ENCODE measurements at regions not wholly inside any gene's neighbourhood (a gene's known extent, or its start where the extent isn't known, plus 50 kb on each side); places are given as distances from the start of the nearest gene placed in this dataset.
A peak's percentile ranks its signal among the peaks of the same experiment; 100 is the strongest.
"Not testable (repeated sequence)": the region's sequence is repeated elsewhere in the genome, so short reads cannot be mapped to it uniquely, and the experiment has no call there.

GRCh38 chr6:27742833-27743573 is 169.2 kb downstream of the OR2B2 start:
- DNase-seq (no peak), ATAC-seq (no peak)

DNA sequence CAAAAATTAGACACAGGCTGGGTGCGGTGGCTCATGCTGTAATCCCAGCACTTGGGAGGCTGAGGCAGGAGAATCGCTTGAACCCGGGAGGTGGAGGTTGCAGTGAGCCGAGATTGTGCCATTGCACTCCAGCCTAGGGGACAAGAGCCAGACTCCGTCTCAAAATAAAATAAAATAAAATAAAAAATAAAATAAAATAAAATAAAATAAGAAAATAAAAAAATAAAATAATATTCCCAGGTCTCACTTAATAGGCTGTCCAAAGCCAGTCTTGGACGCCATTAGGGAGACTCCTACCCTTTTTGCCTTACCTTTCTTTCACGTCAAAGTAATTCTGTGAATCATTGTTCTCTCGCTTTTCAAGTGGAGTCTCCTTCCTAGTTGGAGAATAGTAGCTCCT is 172.3 kb downstream of the OR2B2 start:
- not testable (repeated sequence) for DNase-seq, ATAC-seq

- ATAC-seq (no peak), DNase-seq (no peak)
Measured at GRCh38 chr6:27736686-27737085, 175.5 kb downstream of the OR2B2 start.

- no peak for ATAC-seq
Measured at GRCh38 chr6:27728442-27728841, 183.8 kb downstream of the OR2B2 start.

DNA sequence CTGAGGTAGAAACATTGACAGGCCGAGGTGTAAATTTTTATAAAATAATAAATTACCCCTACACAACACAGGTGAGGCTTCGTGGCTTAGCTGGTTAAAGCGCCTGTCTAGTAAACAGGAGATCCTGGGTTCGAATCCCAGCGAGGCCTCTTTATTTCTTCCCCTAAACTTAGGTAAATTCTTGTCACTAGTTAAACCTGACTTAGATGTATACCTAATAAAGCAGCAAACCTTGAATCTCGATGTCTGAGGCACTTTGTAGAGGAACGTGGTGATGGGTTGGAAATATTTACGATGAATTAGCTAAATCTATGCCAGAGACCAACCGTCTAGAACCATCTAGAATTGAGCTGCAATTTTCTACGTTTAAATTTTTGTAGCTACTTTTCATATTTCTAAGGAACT is 185.6 kb downstream of the OR2B2 start:
- peak; percentile 69 for ATAC-seq

More at GRCh38 chr6:27728442-27728841, 183.8 kb downstream of the OR2B2 start:
- DNase-seq = no peak

GRCh38 chr6:27720607-27721580 is 191.3 kb downstream of the OR2B2 start:
- DNase-seq (peak; percentile 45), ATAC-seq (no peak)

More for the DNA sequence above, 185.6 kb downstream of the OR2B2 start:
- peak; percentile 33 for DNase-seq

GRCh38 chr6:27719039-27719438 is 193.2 kb downstream of the OR2B2 start:
- ATAC-seq = peak; percentile 61
- peak; percentile 13 for DNase-seq

- DNase-seq (no peak), ATAC-seq (no peak)
Measured at GRCh38 chr6:27706431-27706830, 205.8 kb downstream of the OR2B2 start.

- ATAC-seq (no peak), DNase-seq (no peak)
Measured at GRCh38 chr6:27700337-27700736, 211.9 kb downstream of the OR2B2 start.

GRCh38 chr6:27694547-27694874 is 217.7 kb downstream of the OR2B2 start:
- DNase-seq (no peak), ATAC-seq (no peak)

DNA sequence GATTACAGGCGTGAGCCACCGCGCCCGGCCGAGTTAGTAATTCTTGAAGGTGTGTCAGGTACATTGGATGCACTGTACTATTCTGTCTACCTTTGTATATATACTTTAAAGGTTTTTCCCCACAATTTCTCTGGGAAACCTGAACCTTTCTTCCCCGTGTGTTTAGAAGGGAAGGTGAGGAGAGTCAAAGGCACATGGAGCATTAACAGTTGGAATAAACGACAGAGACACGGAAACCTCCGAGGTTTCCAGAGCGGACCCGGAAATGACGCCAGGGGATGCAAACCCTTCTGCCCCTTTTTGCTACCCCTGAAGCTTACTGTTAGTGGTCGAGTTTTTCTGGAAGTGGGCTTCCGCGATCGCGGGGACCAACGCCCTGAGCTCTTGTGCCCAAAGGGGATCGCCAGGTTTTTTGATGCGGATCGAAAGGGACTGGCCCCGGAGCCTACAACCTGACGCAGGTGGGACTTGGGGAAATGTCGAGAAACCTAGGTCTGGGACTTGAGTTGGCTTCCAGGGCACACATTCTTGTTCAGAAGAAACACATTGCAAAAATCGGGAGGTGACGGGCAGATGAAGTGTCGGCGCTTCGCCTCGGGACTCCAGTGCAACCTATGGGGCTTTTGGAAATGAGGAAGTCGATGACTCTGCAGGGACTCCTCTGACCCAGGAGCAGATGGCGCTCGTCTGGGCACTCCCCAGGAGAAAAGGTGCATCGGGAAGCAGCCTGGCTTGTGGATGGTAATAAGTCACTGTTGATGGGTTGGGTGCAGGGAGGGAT is 218.2 kb downstream of the OR2B2 start:
- DNase-seq = peak; percentile 59
- ATAC-seq = peak; percentile 65

DNA sequence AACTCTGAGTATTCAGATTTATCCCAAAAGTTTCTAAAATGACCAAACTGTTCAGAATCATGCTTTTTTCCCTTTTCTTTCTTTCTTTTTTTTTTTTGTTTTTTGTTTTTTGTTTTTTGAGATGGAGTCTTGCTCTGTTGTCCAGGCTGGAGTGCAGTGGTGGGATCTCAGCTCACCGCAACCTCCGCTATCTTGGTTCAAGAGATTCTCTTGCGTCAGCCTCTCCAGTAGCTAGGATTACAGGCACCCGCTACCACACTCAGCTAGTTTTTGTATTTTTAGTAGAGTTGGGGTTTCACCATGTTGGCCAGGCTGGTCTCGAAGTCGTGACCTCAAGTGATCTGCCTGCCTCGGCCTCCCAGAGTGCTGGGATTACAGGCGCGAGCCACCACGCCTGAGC is 219.2 kb upstream of the ZNF184 start:
- DNase-seq, ATAC-seq: not testable (repeated sequence)

GRCh38 chr6:27688014-27688586 is 215.2 kb upstream of the ZNF184 start:
- DNase-seq (peak; percentile 83), ATAC-seq (peak; percentile 94)

GRCh38 chr6:27687154-27688013 is 214.5 kb upstream of the ZNF184 start:
- ATAC-seq (peak; percentile 77), DNase-seq (peak; percentile 87)

- ATAC-seq (no peak), DNase-seq (no peak)
Measured at GRCh38 chr6:27685279-27685678, 212.4 kb upstream of the ZNF184 start.

GRCh38 chr6:27684264-27685211 is 211.6 kb upstream of the ZNF184 start:
- ATAC-seq (peak; percentile 37), DNase-seq (peak; percentile 67)

GRCh38 chr6:27679964-27680694 is 207.2 kb upstream of the ZNF184 start:
- DNase-seq = no peak
- ATAC-seq = no peak

- DNase-seq = no peak
- ATAC-seq = no peak
Measured at GRCh38 chr6:27679308-27679963, 206.5 kb upstream of the ZNF184 start.

DNA sequence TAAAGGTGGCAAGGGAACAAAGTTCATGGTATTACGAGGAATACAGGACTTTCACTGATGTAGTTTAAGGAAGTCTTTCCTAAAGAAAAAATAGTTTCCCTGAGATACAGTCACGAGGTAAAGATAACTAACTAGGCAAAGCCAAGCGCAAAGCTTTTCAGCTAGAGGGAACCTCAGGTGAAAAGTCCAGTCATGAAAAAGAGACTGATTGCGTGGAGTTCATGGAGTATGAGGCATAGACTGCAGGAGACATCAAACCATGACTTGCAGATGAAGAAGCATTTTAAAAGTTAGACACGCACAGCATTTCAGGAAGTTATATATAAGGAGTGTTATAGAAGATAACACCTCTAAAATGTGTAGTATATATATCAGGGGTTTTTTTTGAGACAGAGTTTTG is 205.6 kb upstream of the ZNF184 start:
- ATAC-seq = no peak
- DNase-seq = no peak
